ENCODE measurements at regions not wholly inside any gene's neighbourhood (a gene's known extent, or its start where the extent isn't known, plus 50 kb on each side); places are given as distances from the start of the nearest gene placed in this dataset.

GRCh38 chr6:147149826-147150225 lies 54.4 kb upstream of the STXBP5 start:
- no peak for TF ChIP-seq POLR2AphosphoS5 (IDR thresholded peaks at IDR 0.05)
- no peak for TF ChIP-seq CTCF (IDR thresholded peaks at IDR 0.05)
- TF ChIP-seq POLR2A (IDR thresholded peaks at IDR 0.05; ENCODE audit: low read depth): no peak
